ENCODE measurements at regions not wholly inside any gene's neighbourhood (a gene's known extent, or its start where the extent isn't known, plus 50 kb on each side); places are given as distances from the start of the nearest gene placed in this dataset.

GRCh38 chr21:29238053-29238966, 60.4 kb upstream of the BACH1 start:
- TF ChIP-seq CTCF (IDR thresholded peaks at IDR 0.05) (no peak), POLR2A (IDR thresholded peaks at IDR 0.05) (no peak)
- H3K9me3 ChIP-seq, result no peaks in the 10 kb centered on the region
- no peaks in the 10 kb centered on the region for H3K27me3 ChIP-seq
- DNase-seq (no peak), ATAC-seq (peak; percentile 37 to 67 (median 57))
- H3K4me1 ChIP-seq, result peaks cover 0 to 18% (median 3%) of the 10 kb centered on the region in 4 donors
- WGBS (ENCODE audit: insufficient coverage, low coverage, low lambda C conversion rate, missing lambda C conversion rate), result 71% methylated on average over 6 of the region's 6 CpGs
- intact Hi-C loops (cut with DNase I), result no loop called here
- peak overlapping the region in 1 of 3 donors; percentile 32 for H3K27ac ChIP-seq
- no peak overlapping the region for H3K4me3 ChIP-seq
- no peaks in the 10 kb centered on the region for H3K36me3 ChIP-seq

GRCh38 chr21:29238967-29239290, 59.8 kb upstream of the BACH1 start:
- Histone ChIP-seq H3K27me3 (no peaks in the 10 kb centered on the region), H3K36me3 (no peaks in the 10 kb centered on the region), H3K27ac (no peak overlapping the region), H3K4me3 (no peak overlapping the region), H3K4me1 (peaks cover 0 to 18% (median 3%) of the 10 kb centered on the region in 4 donors), H3K9me3 (no peaks in the 10 kb centered on the region)
- TF ChIP-seq CTCF (IDR thresholded peaks at IDR 0.05) (no peak), POLR2A (IDR thresholded peaks at IDR 0.05) (no peak)
- 64% methylated on average over 3 of the region's 3 CpGs for WGBS (ENCODE audit: insufficient coverage, low coverage, low lambda C conversion rate, missing lambda C conversion rate)
- intact Hi-C loops (cut with DNase I), result no loop called here
- ATAC-seq (peak in 1 of 4 donors; percentile 6), DNase-seq (no peak)

GRCh38 chr21:29240136-29240535, 58.6 kb upstream of the BACH1 start:
- WGBS (ENCODE audit: insufficient coverage, low coverage, low lambda C conversion rate, missing lambda C conversion rate), result 80% methylated on average over 1 of the region's 1 CpG
- Histone ChIP-seq H3K9me3 (no peaks in the 10 kb centered on the region), H3K27ac (no peak overlapping the region), H3K27me3 (no peaks in the 10 kb centered on the region), H3K36me3 (no peaks in the 10 kb centered on the region), H3K4me1 (peaks cover 0 to 18% (median 3%) of the 10 kb centered on the region in 4 donors), H3K4me3 (no peak overlapping the region)
- intact Hi-C loops (cut with DNase I), result no loop called here
- ATAC-seq (no peak), DNase-seq (no peak)
- no peak for TF ChIP-seq POLR2A (IDR thresholded peaks at IDR 0.05)
- TF ChIP-seq CTCF (IDR thresholded peaks at IDR 0.05), result no peak

- no peaks in the 10 kb centered on the region for H3K36me3 ChIP-seq
- ATAC-seq (no peak), DNase-seq (no peak)
- TF ChIP-seq POLR2A (IDR thresholded peaks at IDR 0.05), result no peak
- no peak for TF ChIP-seq CTCF (IDR thresholded peaks at IDR 0.05)
- H3K4me1 ChIP-seq, result peaks cover 0 to 15% (median 3%) of the 10 kb centered on the region in 4 donors
- no peak overlapping the region for H3K27ac ChIP-seq
- no peaks in the 10 kb centered on the region for H3K27me3 ChIP-seq
- intact Hi-C loops (cut with DNase I), result no loop called here
- no peaks in the 10 kb centered on the region for H3K9me3 ChIP-seq
- no peak overlapping the region for H3K4me3 ChIP-seq
Observed at GRCh38 chr21:29242201-29242600, 56.5 kb upstream of the BACH1 start.

Data from right lobe of liver (tissue), 6 donors.